Activated B cell treated with CpG ODN at 0.5 μM for 24 hours (primary cell): ENCODE measurements at regions not wholly inside any gene's neighbourhood (a gene's known extent, or its start where the extent isn't known, plus 50 kb on each side); places are given as distances from the start of the nearest gene placed in this dataset.

Source experiments
- ATAC-seq: fragments of 200-7000 bp; cut with Tn5 transposase; one replicate; pipeline ENCODE4 v1.10.0; 2021; ENCODE audit warnings: low read depth, mild to moderate bottlenecking, moderate library complexity
- CTCF ChIA-PET: fragments of 350-600 bp; sonication (Branson Sonifier 250); formaldehyde crosslinking; loops from one replicate; lab custom pipeline; 2021; ENCODE audit warnings: antibody characterized with exemption; lab: Charles Lee
- POLR2A ChIA-PET: fragments of 350-600 bp; sonication (Branson Sonifier 250); formaldehyde crosslinking; loops from one replicate; lab custom pipeline; 2021; ENCODE audit warnings: antibody characterized with exemption; lab: Charles Lee
- DNase-seq: peaks from one replicate; pipeline ENCODE4 v3.0.0; 2022
- H3K27ac Mint-ChIP-seq: one replicate; pipeline ENCODE4 v1.8.0; 2020; ENCODE audit warnings: mixed read lengths
- H3K27me3 Mint-ChIP-seq: one replicate; pipeline ENCODE4 v1.8.0; 2021; ENCODE audit warnings: mixed read lengths
- H3K36me3 Mint-ChIP-seq: one replicate; pipeline ENCODE4 v1.8.0; 2021; ENCODE audit warnings: low read depth, mixed read lengths
- H3K4me1 Mint-ChIP-seq: one replicate; pipeline ENCODE4 v1.8.0; 2021; ENCODE audit warnings: mixed read lengths
- H3K4me3 Mint-ChIP-seq: one replicate; pipeline ENCODE4 v1.8.0; 2020; ENCODE audit warnings: mild to moderate bottlenecking, mixed read lengths
- H3K9me3 Mint-ChIP-seq: one replicate; pipeline ENCODE4 v1.8.0; 2020; ENCODE audit warnings: mixed read lengths
- CTCF ChIP-seq: fragments of 200-600 bp; IDR thresholded peaks from one replicate; pipeline ENCODE4 v1.8.0; 2022; ENCODE audit warnings: antibody characterized with exemption, mild to moderate bottlenecking
- intact Hi-C: fragments of 100-400 bp; cut with micrococcal nuclease; formaldehyde crosslinking; loops from one replicate; pipeline ENCODE4 v1.15.1; 2024

- no peak for ATAC-seq
- intact Hi-C loops, result no loop called here
- H3K4me1 Mint-ChIP-seq, result no peaks in the 10 kb centered on the region
- no peak overlapping the region for H3K4me3 Mint-ChIP-seq
- no peaks in the 10 kb centered on the region for H3K36me3 Mint-ChIP-seq
- no peak for DNase-seq
- no peaks in the 10 kb centered on the region for H3K27me3 Mint-ChIP-seq
- ChIA-PET CTCF (no interaction called here), POLR2A (no interaction called here)
- peaks cover 7% of the 10 kb centered on the region for H3K9me3 Mint-ChIP-seq
- H3K27ac Mint-ChIP-seq, result no peak overlapping the region
- no peak for TF ChIP-seq CTCF
Measured at GRCh38 chr7:68576366-68576765, 1021.9 kb upstream of the AUTS2 start.

GRCh38 chr7:68581417-68581816 is 1016.9 kb upstream of the AUTS2 start:
- POLR2A ChIA-PET, result no interaction called here
- no peaks in the 10 kb centered on the region for H3K36me3 Mint-ChIP-seq
- H3K27ac Mint-ChIP-seq, result no peak overlapping the region

GRCh38 chr7:68587599-68587998 is 1010.7 kb upstream of the AUTS2 start:
- H3K36me3 Mint-ChIP-seq, result no peaks in the 10 kb centered on the region
- CTCF ChIA-PET, result no interaction called here
- POLR2A ChIA-PET, result no interaction called here
- intact Hi-C loops, result no loop called here
- no peak for ATAC-seq
- no peak overlapping the region for H3K27ac Mint-ChIP-seq
- no peak for DNase-seq
- H3K4me3 Mint-ChIP-seq, result no peak overlapping the region
- no peaks in the 10 kb centered on the region for H3K4me1 Mint-ChIP-seq
- H3K9me3 Mint-ChIP-seq, result peaks cover 7% of the 10 kb centered on the region
- TF ChIP-seq CTCF, result no peak
- H3K27me3 Mint-ChIP-seq, result no peaks in the 10 kb centered on the region

More at GRCh38 chr7:68581417-68581816, 1016.9 kb upstream of the AUTS2 start:
- peaks cover 12% of the 10 kb centered on the region for H3K9me3 Mint-ChIP-seq
- no peak for TF ChIP-seq CTCF
- no peaks in the 10 kb centered on the region for H3K27me3 Mint-ChIP-seq
- no peak overlapping the region for H3K4me3 Mint-ChIP-seq
- no peak for DNase-seq
- intact Hi-C loops, result no loop called here
- no peaks in the 10 kb centered on the region for H3K4me1 Mint-ChIP-seq
- CTCF ChIA-PET, result no interaction called here
- ATAC-seq, result no peak

- H3K27me3 Mint-ChIP-seq, result no peaks in the 10 kb centered on the region
Measured at GRCh38 chr7:68601826-68602225, 996.4 kb upstream of the AUTS2 start.

GRCh38 chr7:68604541-68604940 is 993.7 kb upstream of the AUTS2 start:
- DNase-seq, result no peak
- H3K4me3 Mint-ChIP-seq, result no peak overlapping the region
- no peak for ATAC-seq
- H3K36me3 Mint-ChIP-seq, result no peaks in the 10 kb centered on the region
- H3K27me3 Mint-ChIP-seq, result no peaks in the 10 kb centered on the region
- no peak for TF ChIP-seq CTCF
- intact Hi-C loops, result no loop called here
- ChIA-PET CTCF (no interaction called here), POLR2A (no interaction called here)
- peaks cover 20% of the 10 kb centered on the region for H3K9me3 Mint-ChIP-seq
- H3K27ac Mint-ChIP-seq, result no peak overlapping the region
- H3K4me1 Mint-ChIP-seq, result no peaks in the 10 kb centered on the region

More at GRCh38 chr7:68601826-68602225, 996.4 kb upstream of the AUTS2 start:
- DNase-seq (no peak), ATAC-seq (no peak)
- Mint-ChIP-seq H3K27ac (no peak overlapping the region), H3K9me3 (peaks cover 3% of the 10 kb centered on the region), H3K4me1 (no peaks in the 10 kb centered on the region), H3K36me3 (no peaks in the 10 kb centered on the region), H3K4me3 (no peak overlapping the region)
- intact Hi-C loops, result no loop called here
- ChIA-PET CTCF (no interaction called here), POLR2A (no interaction called here)
- no peak for TF ChIP-seq CTCF
